ENCODE measurements at regions not wholly inside any gene's neighbourhood (a gene's known extent, or its start where the extent isn't known, plus 50 kb on each side); places are given as distances from the start of the nearest gene placed in this dataset.

DNA sequence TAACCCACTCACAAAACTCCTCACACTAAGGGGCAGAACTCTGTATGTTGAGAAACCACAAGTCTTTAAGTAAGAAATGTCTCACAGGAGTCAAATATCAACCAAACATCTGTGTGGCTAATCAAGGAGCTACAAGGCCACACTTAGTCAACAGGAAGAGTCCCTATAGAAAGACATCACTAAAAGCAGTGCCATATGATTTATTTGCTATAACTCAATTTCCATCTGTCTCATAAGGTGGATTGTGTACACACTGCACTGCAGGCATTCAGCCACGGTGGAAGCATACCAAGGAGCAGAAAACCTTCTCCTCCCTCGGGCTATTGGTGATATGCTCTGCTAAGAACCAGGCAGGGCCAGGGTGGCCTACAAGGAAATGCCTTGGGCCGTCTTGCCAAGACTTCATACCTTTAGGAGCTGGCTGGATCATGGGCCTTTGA is 197.6 kb upstream of the CFAP20DC start:
- no peak for TF ChIP-seq POLR2A (IDR thresholded peaks at IDR 0.05; ENCODE audit: low read depth)
- TF ChIP-seq, protein P1, sequence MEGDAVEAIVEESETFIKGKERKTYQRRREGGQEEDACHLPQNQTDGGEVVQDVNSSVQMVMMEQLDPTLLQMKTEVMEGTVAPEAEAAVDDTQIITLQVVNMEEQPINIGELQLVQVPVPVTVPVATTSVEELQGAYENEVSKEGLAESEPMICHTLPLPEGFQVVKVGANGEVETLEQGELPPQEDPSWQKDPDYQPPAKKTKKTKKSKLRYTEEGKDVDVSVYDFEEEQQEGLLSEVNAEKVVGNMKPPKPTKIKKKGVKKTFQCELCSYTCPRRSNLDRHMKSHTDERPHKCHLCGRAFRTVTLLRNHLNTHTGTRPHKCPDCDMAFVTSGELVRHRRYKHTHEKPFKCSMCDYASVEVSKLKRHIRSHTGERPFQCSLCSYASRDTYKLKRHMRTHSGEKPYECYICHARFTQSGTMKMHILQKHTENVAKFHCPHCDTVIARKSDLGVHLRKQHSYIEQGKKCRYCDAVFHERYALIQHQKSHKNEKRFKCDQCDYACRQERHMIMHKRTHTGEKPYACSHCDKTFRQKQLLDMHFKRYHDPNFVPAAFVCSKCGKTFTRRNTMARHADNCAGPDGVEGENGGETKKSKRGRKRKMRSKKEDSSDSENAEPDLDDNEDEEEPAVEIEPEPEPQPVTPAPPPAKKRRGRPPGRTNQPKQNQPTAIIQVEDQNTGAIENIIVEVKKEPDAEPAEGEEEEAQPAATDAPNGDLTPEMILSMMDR (IDR thresholded peaks at IDR 0.05), result no peak
